H4 (cell line): ENCODE measurements at regions not wholly inside any gene's neighbourhood (a gene's known extent, or its start where the extent isn't known, plus 50 kb on each side); places are given as distances from the start of the nearest gene placed in this dataset.

ENCODE experiments used
- DNase-seq: peaks from one replicate; pipeline ENCODE4 v3.0.0-alpha.2; 2015; ENCODE audit warnings: low spot score

GRCh38 chr7:17234398-17235031 lies 63.9 kb upstream of the AHR start:
- DNase-seq: peak; percentile 99

GRCh38 chr7:17236171-17236570 lies 62.3 kb upstream of the AHR start:
- DNase-seq: no peak

GRCh38 chr7:17236603-17237002 lies 61.8 kb upstream of the AHR start:
- no peak for DNase-seq

- no peak for DNase-seq
Observed at GRCh38 chr7:17239046-17239445, 59.4 kb upstream of the AHR start.

GRCh38 chr7:17239683-17240521 lies 58.5 kb upstream of the AHR start:
- DNase-seq: no peak

GRCh38 chr7:17242504-17242903 lies 55.9 kb upstream of the AHR start:
- DNase-seq: no peak

- no peak for DNase-seq
Observed at GRCh38 chr7:17244786-17245185, 53.7 kb upstream of the AHR start.

- DNase-seq: no peak
Observed at GRCh38 chr7:17247357-17247756, 51.1 kb upstream of the AHR start.

- no peak for DNase-seq
Observed at GRCh38 chr7:17248527-17248926, 49.9 kb upstream of the AHR start.
